ENCODE measurements at regions not wholly inside any gene's neighbourhood (a gene's known extent, or its start where the extent isn't known, plus 50 kb on each side); places are given as distances from the start of the nearest gene placed in this dataset.
A peak's percentile ranks its signal among the peaks of the same experiment; 100 is the strongest.
"Not testable (repeated sequence)": the region's sequence is repeated elsewhere in the genome, so short reads cannot be mapped to it uniquely, and the experiment has no call there.

DNA sequence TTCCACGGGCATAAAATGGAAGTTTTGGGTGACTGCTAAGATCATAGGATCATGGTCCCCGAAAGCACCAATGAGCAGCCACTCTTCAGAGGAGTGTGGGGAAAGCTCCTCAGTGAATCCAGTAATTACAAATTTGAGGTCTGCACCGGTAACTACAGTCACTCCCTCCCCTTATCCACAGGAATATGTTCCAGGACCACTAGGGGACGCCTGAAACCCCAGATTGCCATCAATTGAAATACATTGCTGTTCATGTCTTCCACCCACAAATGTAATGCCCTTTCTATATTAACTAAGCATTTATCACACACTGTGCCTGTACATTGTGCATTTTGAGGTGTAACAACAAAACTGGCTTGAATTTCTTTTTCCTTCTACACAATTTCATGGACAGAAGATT lies 447.9 kb upstream of the PFKP start:
- DNase-seq (ENCODE audit: low read depth, low spot score) = peak; percentile 57
- in situ Hi-C loops (cut with HindIII; ENCODE audit: low pct_unique_long_range_greater_than_20kb, low sequenced_read_pairs) = no loop called here

DNA sequence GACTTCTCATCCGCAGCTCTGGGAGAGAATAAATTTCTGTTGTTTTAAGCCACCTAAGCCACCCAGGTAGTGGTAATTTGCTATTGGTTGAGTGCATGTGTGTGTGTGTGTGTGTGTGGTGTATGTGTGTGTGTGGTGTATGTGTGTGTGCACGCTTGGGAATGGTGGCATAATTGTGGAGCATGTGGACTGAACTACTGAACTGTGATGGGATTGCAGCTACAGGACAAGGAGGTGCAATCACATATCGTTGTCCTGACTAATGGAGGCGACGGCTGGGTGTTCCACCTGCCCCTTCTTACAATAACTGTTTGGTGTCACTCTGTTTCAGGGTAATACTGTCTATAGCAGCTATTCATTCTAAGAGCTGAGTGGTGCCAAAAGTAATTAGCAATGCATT lies 448.7 kb upstream of the PFKP start:
- in situ Hi-C loops (cut with HindIII; ENCODE audit: low pct_unique_long_range_greater_than_20kb, low sequenced_read_pairs) = no loop called here
- DNase-seq (ENCODE audit: low read depth, low spot score) = no peak

DNA sequence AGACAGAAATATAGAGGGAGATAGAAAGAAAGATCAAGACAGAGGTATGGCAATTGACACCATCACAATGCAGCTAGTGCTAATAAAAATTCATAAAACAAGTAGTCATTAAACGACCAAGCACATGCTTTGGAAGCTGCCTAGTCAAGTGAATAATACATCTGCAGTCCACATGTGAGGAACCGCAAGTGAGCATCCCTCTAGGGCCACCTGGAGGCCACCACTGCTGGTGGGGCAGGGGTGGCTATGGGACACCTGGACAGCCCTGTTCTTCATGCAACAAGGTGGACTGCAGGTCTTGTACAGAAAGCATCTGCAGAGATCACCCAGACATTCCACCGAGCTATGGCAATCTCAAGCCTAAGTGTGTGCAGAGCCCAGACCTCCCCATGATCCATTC lies 451.1 kb upstream of the PFKP start:
- in situ Hi-C loops (cut with HindIII; ENCODE audit: low pct_unique_long_range_greater_than_20kb, low sequenced_read_pairs) = no loop called here

DNA sequence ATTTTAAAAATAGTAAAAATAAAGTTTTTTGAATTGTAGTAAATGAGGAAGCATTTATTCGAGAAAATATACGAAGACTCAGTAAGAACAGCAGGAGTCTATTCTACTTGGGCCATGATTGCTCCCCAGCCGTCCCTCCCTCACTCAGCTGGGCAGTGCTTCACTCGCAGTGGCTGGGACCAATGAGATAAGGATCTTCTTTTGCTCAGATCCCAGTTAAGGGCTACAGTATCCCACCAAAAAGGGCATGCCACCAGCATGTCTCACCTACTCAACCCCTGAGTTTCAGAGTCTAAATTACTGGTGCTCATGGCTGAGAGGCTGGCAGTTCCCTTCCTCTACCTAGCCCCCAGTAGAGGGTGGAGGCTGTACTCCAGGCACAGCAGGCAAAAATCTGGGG lies 455.7 kb upstream of the PFKP start:
- in situ Hi-C loops (cut with HindIII; ENCODE audit: low pct_unique_long_range_greater_than_20kb, low sequenced_read_pairs) = no loop called here

More for the DNA sequence above, 451.1 kb upstream of the PFKP start:
- DNase-seq (ENCODE audit: low read depth, low spot score) = no peak

DNA sequence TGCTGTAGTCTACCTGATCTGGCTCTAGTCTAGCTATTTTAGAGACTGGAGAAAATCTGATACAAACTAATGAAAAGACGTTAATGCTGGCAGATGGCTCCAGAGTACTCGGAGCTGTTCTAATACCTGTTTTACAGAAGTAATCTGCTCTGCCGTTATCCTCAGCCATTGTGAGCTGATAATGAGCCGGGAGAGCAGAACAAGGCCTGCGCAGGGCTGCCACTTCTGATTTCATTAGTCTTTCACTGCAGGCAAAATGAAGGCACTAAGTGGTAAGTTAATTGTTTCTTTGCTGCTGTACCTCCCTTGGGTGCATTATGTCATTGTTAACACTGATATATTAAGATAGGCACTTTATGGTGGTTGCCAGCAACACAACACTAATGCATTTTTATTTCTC lies 456.4 kb upstream of the PFKP start:
- in situ Hi-C loops (cut with HindIII; ENCODE audit: low pct_unique_long_range_greater_than_20kb, low sequenced_read_pairs) = no loop called here
- DNase-seq (ENCODE audit: low read depth, low spot score) = no peak

More for the DNA sequence above, 455.7 kb upstream of the PFKP start:
- no peak for DNase-seq (ENCODE audit: low read depth, low spot score)

DNA sequence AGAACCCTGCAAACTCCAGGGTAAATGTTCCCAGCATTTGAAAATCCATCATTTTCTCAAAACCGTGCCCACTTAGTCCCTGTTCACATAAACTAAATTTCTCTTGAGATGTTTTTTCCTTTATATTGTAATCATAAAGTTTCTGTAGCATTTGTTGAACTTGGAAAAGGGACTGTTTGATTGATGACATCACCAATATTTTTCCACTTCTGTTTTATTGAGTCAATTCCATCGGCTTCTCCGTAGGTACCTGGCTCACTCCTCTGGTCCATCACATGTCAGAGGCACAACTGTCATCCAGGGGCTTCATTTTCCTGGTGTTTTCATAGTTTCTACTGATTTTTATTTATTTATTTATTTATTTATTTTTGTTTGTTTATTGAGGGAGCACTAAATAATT lies 462.5 kb upstream of the PFKP start:
- no peak for DNase-seq (ENCODE audit: low read depth, low spot score)
- in situ Hi-C loops (cut with HindIII; ENCODE audit: low pct_unique_long_range_greater_than_20kb, low sequenced_read_pairs) = no loop called here

DNA sequence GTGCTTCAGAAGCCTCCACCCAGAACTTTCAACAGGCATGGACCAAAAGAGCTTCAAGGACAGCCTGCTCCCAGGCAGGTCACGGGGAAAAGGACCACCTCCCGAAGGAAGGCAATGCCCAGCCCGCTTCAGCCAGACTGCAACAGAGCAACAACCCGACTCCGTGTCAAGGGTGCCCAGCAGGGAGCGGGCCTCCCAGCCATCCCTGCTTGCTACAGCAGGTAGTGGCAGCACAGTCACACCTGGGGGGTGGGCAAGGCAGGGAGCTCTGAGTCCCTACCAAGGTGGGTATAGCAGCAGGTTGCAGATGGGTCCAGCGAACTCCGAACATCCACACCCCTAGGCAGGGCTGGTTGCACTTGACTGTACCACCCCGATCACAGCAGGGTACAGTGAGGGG lies 467.8 kb upstream of the PFKP start:
- in situ Hi-C loops (cut with HindIII; ENCODE audit: low pct_unique_long_range_greater_than_20kb, low sequenced_read_pairs) = no loop called here
- DNase-seq (ENCODE audit: low read depth, low spot score) = no peak

DNA sequence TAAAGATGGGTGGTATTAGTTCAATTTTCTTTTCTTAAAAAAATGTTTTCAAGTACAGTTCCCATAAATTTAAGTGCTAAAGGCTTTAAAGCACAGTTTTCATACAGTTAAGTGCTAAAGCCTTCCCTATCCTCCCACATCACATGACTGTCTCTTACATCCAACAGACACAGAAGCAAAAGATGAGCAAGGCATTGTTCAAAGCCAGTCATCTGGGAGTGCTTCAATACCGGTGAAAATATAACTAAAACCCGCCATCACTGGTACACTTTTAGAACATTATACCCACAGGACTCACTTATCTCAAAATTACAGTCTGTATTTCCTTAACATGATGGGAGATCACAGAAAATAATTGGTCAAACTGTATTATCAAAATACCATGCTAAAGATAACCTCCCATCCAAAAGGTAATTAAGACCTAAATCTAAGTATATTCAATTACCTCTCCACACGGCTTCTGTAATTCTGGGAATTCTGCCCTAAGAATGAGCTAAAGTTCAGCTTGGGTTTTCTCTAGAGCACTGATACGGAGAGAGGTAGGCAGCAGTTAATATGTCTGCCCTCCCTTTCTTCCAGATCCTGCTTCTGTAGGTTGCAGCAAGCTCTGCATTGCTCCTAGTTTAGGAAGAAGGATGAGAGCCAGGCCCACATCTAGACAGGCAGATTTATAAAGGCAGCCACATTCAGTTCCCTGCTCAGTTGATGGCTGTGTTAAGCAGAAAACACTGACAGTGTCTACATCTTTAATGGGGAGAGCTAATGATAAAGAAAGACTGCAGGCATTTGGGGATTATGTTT lies 474.8 kb upstream of the PFKP start:
- in situ Hi-C loops (cut with HindIII; ENCODE audit: low pct_unique_long_range_greater_than_20kb, low sequenced_read_pairs) = no loop called here
- DNase-seq (ENCODE audit: low read depth, low spot score) = no peak

DNA sequence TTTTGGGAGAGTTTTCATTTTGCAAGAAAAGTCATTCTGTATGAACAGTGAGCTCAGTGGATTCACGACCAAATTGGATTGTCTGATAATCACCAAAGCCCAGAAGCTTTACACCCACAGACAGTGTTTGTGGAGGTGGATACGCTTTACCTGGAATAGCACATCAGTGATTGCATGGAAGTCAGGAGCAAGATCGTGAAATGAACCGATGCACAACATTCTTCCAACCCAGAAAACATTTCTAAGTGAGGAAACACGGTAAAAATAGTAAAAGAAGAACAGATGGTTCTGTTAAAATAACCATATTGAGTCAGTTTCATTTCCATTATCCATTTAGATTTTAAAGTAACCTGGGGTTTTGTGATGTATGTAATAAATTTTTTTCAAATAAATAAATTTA lies 478.2 kb upstream of the PFKP start:
- no peak for DNase-seq (ENCODE audit: low read depth, low spot score)
- in situ Hi-C loops (cut with HindIII; ENCODE audit: low pct_unique_long_range_greater_than_20kb, low sequenced_read_pairs) = no loop called here

DNA sequence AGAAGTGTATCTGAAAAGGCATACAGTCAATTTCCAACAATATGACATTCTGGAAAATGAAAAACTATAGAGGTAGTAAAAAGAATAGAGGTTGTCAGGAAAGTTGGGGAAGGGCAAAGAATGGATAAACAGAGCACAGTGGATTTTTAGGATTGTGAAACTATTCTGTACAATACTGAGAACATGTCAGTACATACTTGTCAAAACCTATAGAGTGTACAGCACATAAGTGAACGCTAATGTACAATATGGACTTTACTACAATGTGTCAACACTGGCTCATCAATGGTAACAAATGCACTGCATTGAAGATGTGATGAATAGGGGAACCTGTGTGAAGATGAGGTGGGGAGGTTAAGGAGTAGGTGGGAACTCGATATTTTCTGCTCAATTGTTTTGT lies 483.0 kb upstream of the PFKP start:
- DNase-seq (ENCODE audit: low read depth, low spot score) = no peak
- in situ Hi-C loops (cut with HindIII; ENCODE audit: low pct_unique_long_range_greater_than_20kb, low sequenced_read_pairs) = no loop called here

DNA sequence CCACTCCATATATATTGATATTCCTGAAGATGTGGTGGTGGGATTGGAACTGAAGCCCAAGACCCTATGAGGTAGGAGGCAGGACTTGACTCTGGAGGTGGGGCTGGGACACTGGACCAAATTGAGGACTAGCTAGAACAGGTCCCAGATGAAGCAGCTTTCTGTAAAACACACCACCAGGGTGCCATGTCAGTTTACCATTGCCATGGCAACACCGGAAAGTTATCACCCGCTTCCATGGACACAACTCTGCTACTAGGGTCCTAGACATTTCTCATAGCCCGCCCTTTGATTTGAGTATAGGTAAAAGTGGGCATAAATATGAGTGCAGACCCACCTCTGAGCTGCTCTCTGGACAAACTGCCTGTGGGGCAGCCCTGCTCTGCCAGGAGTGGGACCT lies 490.5 kb upstream of the PFKP start:
- DNase-seq (ENCODE audit: low read depth, low spot score) = no peak
- in situ Hi-C loops (cut with HindIII; ENCODE audit: low pct_unique_long_range_greater_than_20kb, low sequenced_read_pairs) = no loop called here

DNA sequence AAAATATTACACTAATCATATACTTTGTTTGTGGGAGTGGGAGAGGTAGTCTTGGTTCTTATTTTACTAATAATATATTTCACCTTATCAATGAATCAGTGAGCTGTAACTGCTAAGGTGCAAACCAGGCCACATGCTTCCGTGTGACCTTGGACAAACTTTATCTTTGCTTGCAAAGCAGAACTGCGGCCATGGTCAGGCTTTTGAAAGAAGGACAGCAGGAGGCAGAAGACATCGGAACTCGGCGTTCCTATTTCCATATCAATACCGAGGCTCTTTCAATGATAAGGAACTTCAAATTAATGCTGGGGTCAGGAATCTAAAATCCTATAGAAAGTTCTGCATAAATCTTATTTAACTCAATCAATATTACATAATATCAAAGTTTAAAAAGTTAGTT lies 491.9 kb upstream of the PFKP start:
- in situ Hi-C loops (cut with HindIII; ENCODE audit: low pct_unique_long_range_greater_than_20kb, low sequenced_read_pairs) = no loop called here
- DNase-seq (ENCODE audit: low read depth, low spot score) = no peak

DNA sequence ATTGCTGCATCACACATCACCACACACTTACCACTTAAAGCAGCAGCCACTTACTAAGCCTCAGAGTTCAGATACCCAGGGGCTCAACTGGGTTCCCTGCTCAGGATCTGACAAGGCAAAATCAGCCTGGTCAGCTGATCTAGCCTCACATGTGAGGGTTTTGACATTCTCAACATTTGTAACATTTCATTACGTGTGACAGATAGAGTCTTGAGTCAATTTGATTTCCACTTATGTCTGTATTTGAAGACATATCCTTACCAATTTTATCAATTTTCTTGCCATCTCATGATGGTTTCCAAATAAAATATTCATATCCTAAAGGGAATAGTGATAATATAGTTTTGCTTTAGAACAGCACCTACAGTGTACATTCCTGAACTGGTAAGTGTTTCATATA lies 494.7 kb upstream of the PFKP start:
- DNase-seq (ENCODE audit: low read depth, low spot score) = no peak
- in situ Hi-C loops (cut with HindIII; ENCODE audit: low pct_unique_long_range_greater_than_20kb, low sequenced_read_pairs) = no loop called here

DNA sequence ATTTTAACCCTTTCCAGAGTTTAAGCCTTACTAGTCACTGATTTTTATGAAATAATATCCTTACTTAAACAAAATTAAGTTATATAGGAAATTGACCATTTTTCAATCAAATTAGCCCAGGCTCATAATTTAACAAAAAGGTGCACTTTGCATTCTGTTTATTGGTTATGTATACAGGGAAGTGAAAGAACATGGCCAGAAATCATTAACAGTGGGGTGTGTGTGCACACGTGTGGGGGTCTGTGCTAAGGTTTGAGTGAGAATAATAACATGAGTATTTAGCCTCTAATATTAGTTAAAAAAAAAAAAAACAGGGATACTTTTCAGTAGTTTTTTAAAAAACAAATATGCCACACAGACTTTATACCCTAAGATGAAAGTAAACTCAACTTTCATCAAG lies 510.5 kb upstream of the PFKP start:
- in situ Hi-C loops (cut with HindIII; ENCODE audit: low pct_unique_long_range_greater_than_20kb, low sequenced_read_pairs) = no loop called here
- no peak for DNase-seq (ENCODE audit: low read depth, low spot score)

DNA sequence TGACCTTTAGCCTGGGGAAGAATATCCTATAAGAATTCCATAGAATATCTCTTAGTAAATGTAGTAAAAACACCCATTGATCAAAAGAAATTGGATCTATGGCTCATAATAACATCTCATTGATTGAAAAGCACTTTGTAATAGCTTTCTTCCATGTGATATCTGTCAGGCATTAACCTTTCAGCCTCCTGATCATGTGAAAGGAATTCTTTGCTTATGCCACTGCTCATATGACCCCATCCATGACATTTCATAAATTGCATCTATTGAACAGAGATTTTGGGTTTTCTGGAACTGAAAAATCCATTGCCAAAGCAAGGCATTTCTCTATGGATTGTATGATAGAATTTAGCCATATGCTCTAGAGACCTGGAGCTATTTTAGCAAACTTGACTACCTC lies 519.3 kb upstream of the PFKP start:
- in situ Hi-C loops (cut with HindIII; ENCODE audit: low pct_unique_long_range_greater_than_20kb, low sequenced_read_pairs) = no loop called here
- DNase-seq (ENCODE audit: low read depth, low spot score) = peak; percentile 74

DNA sequence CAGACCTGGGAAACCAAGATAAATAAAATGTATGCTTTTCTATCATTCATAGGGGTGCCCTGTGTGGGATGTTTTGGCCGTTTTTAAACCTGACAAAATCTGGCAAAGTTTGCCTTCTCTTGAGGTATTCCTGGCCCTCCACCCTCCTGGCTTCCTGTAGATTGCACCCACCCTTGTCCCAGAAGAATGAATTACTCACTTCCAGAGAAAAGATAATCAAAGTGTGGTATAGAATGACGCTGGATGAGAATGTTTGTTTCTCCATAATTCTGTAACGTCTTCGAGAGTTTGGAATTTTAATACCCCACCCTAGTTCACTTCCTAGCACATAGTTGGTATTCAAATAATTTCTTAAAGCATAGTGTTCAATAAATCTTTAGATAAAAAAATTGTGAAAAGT lies 519.7 kb upstream of the PFKP start:
- peak; percentile 6 for DNase-seq (ENCODE audit: low read depth, low spot score)
- in situ Hi-C loops (cut with HindIII; ENCODE audit: low pct_unique_long_range_greater_than_20kb, low sequenced_read_pairs) = no loop called here

DNA sequence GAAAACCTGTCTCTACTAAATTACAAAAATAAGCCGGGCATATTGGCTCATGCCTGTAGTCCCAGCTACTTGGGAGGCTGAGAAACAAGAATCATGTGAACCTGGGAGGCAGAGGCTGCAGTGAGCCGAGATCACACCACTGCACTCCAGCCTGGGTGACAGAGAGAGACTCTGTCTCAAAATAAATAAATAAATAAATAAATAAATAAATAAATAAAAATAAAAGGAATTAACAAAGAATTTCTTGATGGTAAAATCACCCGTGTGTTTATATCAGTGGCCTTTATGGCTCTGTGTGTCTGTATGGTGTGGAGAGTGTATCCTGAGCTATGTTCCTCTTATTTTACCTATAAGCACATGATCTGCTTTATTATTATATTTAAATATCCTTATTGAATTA lies 520.5 kb upstream of the PFKP start:
- in situ Hi-C loops (cut with HindIII; ENCODE audit: low pct_unique_long_range_greater_than_20kb, low sequenced_read_pairs); DNase-seq (ENCODE audit: low read depth, low spot score): not testable (repeated sequence)

DNA sequence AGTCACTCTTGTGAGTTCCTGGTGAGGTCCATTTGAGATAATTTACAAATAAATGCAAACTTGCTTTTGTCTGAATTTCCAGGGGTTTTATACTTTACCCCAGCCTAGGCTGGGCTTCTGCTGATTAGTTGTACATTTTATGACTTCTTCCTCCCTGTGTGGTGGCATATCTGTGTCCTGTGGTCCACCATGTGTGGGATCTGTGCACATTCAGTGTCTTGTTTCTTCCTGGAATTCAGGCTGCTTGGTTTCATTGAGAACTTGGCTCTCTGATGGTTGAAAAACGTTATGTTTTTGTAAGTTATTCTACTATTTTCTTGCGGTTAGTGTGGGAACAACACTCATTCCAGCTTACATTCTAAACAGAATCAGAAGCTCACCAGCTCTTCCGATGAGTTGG lies 523.4 kb upstream of the PFKP start:
- in situ Hi-C loops (cut with HindIII; ENCODE audit: low pct_unique_long_range_greater_than_20kb, low sequenced_read_pairs) = no loop called here
- DNase-seq (ENCODE audit: low read depth, low spot score) = no peak

DNA sequence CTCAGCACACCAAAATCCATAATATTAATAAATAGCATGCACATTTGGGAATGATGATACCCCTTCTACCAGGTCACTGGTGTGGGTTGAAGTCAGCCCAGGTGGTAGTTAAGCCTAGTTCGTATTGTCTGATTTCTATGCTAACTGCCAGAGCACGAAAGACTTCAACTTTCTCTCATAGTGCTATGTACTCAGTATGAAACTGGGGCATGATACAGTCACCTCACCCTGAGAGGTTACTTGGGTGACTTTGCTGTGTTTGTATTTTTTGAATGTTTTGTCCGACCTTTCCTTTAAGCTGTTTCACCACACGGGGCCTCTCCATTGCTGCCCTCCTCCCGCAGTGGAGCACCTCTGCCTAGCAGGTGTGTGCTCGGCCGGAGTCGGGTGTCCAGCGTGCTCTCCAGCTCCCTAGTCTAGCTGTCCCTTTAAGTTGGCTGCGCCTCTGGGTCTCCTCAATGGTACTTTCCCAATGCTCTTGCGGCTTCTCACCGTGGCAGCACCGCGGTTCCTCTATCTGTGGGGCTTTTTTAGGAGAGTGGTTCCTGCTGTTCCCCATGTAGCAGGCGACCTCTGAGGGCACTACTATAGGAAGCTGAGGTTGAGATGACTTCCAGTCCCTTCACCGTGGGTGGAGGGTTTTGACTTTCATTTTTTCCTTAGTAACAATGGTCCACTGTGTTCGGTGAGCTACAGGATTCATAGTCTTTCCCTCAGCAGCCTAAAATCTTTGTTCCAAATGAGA lies 524.0 kb upstream of the PFKP start:
- in situ Hi-C loops (cut with HindIII; ENCODE audit: low pct_unique_long_range_greater_than_20kb, low sequenced_read_pairs) = no loop called here

More for the DNA sequence above, 524.0 kb upstream of the PFKP start:
- DNase-seq (ENCODE audit: low read depth, low spot score) = peak; percentile 26

Measured in SK-MEL-5 (cell line).